ENCODE measurements at regions not wholly inside any gene's neighbourhood (a gene's known extent, or its start where the extent isn't known, plus 50 kb on each side); places are given as distances from the start of the nearest gene placed in this dataset.

DNA sequence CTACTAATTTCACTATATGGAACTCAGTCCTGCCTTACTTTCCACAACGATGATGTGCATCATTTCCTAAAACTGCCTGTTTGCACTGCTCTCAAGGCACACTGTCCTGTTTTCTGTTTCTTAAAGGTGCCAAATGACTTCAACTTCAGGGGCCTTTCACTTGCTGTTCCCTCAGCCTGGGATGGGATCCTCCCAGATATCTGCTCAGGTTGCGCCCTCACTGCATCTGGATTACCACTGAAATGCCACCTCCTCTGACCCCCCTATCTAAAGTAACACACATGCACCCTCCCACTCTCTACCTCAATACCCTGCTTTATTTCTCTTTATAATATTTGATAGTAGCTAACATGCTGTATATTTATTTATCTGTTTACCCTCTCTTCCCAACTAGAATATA is 123.8 kb upstream of the CMC1 start:
- TF ChIP-seq, protein P1, sequence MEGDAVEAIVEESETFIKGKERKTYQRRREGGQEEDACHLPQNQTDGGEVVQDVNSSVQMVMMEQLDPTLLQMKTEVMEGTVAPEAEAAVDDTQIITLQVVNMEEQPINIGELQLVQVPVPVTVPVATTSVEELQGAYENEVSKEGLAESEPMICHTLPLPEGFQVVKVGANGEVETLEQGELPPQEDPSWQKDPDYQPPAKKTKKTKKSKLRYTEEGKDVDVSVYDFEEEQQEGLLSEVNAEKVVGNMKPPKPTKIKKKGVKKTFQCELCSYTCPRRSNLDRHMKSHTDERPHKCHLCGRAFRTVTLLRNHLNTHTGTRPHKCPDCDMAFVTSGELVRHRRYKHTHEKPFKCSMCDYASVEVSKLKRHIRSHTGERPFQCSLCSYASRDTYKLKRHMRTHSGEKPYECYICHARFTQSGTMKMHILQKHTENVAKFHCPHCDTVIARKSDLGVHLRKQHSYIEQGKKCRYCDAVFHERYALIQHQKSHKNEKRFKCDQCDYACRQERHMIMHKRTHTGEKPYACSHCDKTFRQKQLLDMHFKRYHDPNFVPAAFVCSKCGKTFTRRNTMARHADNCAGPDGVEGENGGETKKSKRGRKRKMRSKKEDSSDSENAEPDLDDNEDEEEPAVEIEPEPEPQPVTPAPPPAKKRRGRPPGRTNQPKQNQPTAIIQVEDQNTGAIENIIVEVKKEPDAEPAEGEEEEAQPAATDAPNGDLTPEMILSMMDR (IDR thresholded peaks at IDR 0.05; ENCODE audit: extremely low read depth, low read depth, low read length): no peak
- Histone ChIP-seq H3K9me3 (ENCODE audit: low read depth, low read length) (no peaks in the 10 kb centered on the region), H3K36me3 (ENCODE audit: insufficient read depth, low read length) (no peaks in the 10 kb centered on the region), H2AFZ (ENCODE audit: low read length) (no peak overlapping the region), H4K20me1 (ENCODE audit: insufficient read depth, low read length) (no peaks in the 10 kb centered on the region), H3K4me3 (ENCODE audit: insufficient read depth, low read length) (no peak overlapping the region), H3K27ac (ENCODE audit: low read depth, low read length) (no peak overlapping the region), H3K79me2 (ENCODE audit: insufficient read depth, low read length) (no peaks in the 10 kb centered on the region), H3K27me3 (ENCODE audit: insufficient read depth, low read length) (no peaks in the 10 kb centered on the region), H3K4me2 (ENCODE audit: insufficient read depth, low read length) (no peak overlapping the region), H3K4me1 (ENCODE audit: insufficient read depth, low read length) (peaks cover 3% of the 10 kb centered on the region)
- DNase-seq (ENCODE audit: insufficient read length, low spot score, missing footprints): no peak

DNA sequence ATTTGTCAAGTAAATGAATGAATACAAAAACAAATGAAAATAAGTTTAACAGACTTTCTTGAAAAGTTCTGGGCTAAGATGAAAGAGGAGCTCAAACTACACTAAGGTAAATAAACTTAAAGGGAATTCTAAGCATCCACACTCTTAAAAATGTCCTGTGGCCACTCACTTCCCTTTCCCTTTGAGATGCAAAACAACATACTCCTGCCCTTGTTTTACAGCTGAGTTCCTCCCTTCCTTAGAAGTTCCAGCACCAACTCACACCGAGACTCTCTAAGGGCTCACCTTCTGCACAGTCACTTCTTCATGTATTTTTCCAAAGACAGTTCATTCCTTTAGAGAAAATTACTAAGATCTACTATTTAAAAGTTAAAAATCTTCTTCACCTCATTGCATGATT is 123.3 kb upstream of the CMC1 start:
- H3K79me2 ChIP-seq (ENCODE audit: insufficient read depth, low read length): no peaks in the 10 kb centered on the region
- TF ChIP-seq, protein P1 (IDR thresholded peaks at IDR 0.05; ENCODE audit: extremely low read depth, low read depth, low read length): no peak
- no peak overlapping the region for H2AFZ ChIP-seq (ENCODE audit: low read length)
- H3K4me1 ChIP-seq (ENCODE audit: insufficient read depth, low read length): peaks cover 3% of the 10 kb centered on the region
- no peak for DNase-seq (ENCODE audit: insufficient read length, low spot score, missing footprints)
- no peaks in the 10 kb centered on the region for H3K9me3 ChIP-seq (ENCODE audit: low read depth, low read length)
- no peaks in the 10 kb centered on the region for H4K20me1 ChIP-seq (ENCODE audit: insufficient read depth, low read length)
- H3K27ac ChIP-seq (ENCODE audit: low read depth, low read length): no peak overlapping the region
- no peaks in the 10 kb centered on the region for H3K36me3 ChIP-seq (ENCODE audit: insufficient read depth, low read length)
- no peaks in the 10 kb centered on the region for H3K27me3 ChIP-seq (ENCODE audit: insufficient read depth, low read length)
- H3K4me3 ChIP-seq (ENCODE audit: insufficient read depth, low read length): no peak overlapping the region
- H3K4me2 ChIP-seq (ENCODE audit: insufficient read depth, low read length): no peak overlapping the region

DNA sequence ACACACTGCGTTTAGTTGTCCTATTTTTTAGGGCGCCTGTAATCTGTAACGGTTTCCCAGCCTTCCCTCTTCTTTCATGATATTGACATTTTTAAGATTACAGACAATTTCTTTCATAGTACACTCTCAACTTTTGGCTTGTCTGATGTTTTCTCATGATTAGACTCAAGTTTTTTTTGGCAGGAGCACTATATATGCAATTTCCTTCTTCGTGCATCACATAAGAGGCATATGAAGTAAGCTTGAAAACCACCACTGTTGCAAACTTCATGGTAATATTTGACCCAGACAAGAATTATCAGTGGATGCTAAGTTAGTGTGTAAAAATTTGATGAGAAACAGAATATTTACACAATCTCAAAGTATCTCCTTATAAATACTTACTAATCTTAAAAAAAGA is 119.2 kb upstream of the CMC1 start:
- TF ChIP-seq, protein P1 (IDR thresholded peaks at IDR 0.05; ENCODE audit: extremely low read depth, low read depth, low read length): no peak
- Histone ChIP-seq H3K4me1 (ENCODE audit: insufficient read depth, low read length) (peaks cover 3% of the 10 kb centered on the region), H3K27ac (ENCODE audit: low read depth, low read length) (no peak overlapping the region), H3K79me2 (ENCODE audit: insufficient read depth, low read length) (no peaks in the 10 kb centered on the region), H3K9me3 (ENCODE audit: low read depth, low read length) (no peaks in the 10 kb centered on the region), H4K20me1 (ENCODE audit: insufficient read depth, low read length) (no peaks in the 10 kb centered on the region), H3K36me3 (ENCODE audit: insufficient read depth, low read length) (no peaks in the 10 kb centered on the region), H3K4me2 (ENCODE audit: insufficient read depth, low read length) (peak overlapping the region; percentile 8), H3K27me3 (ENCODE audit: insufficient read depth, low read length) (no peaks in the 10 kb centered on the region), H3K4me3 (ENCODE audit: insufficient read depth, low read length) (no peak overlapping the region), H2AFZ (ENCODE audit: low read length) (no peak overlapping the region)
- peak; percentile 57 for DNase-seq (ENCODE audit: insufficient read length, low spot score, missing footprints)

DNA sequence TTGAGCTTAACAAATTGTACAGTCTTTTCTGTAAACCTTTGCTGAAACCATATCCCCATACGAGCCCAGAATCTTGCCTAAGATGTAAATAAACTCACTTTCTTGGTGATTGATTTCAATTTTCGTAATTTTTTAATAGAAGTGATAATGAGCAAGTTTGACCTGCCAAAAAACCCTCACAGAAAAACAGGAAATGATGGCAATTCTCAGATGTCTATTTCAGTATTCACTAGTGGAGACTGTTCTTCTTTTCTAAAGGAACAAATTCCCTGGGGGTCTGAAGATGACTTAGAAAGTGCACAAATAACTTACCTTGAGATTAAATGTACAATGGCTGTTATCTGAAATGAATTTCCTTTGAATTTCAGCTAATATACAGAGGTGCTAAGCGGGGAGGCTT is 116.5 kb upstream of the CMC1 start:
- Histone ChIP-seq H4K20me1 (ENCODE audit: insufficient read depth, low read length) (no peaks in the 10 kb centered on the region), H3K4me2 (ENCODE audit: insufficient read depth, low read length) (no peak overlapping the region), H3K79me2 (ENCODE audit: insufficient read depth, low read length) (no peaks in the 10 kb centered on the region), H3K27ac (ENCODE audit: low read depth, low read length) (no peak overlapping the region), H3K9me3 (ENCODE audit: low read depth, low read length) (no peaks in the 10 kb centered on the region), H3K4me1 (ENCODE audit: insufficient read depth, low read length) (peaks cover 3% of the 10 kb centered on the region), H3K4me3 (ENCODE audit: insufficient read depth, low read length) (no peak overlapping the region), H3K27me3 (ENCODE audit: insufficient read depth, low read length) (no peaks in the 10 kb centered on the region), H2AFZ (ENCODE audit: low read length) (no peak overlapping the region), H3K36me3 (ENCODE audit: insufficient read depth, low read length) (no peaks in the 10 kb centered on the region)
- no peak for DNase-seq (ENCODE audit: insufficient read length, low spot score, missing footprints)
- TF ChIP-seq, protein P1 (IDR thresholded peaks at IDR 0.05; ENCODE audit: extremely low read depth, low read depth, low read length): no peak
